ENCODE measurements at regions not wholly inside any gene's neighbourhood (a gene's known extent, or its start where the extent isn't known, plus 50 kb on each side); places are given as distances from the start of the nearest gene placed in this dataset.

GRCh38 chr5:82820188-82820587 is 257.0 kb downstream of the TMEM167A start:
- H3K4me1 ChIP-seq (ENCODE audit: control insufficient read depth, insufficient read depth, low read length) = peaks cover 13% of the 10 kb centered on the region
- ChIA-PET POLR2A (interaction anchor here (0.6 to 1.4 kb wide), 2 partner anchors 32 to 97 kb away, joined by 4 read pairs; no protein-coding TSS in a partner anchor), CTCF (no interaction called here), SMC1A (ENCODE audit: uncharacterized antibody, unreplicated experiment) (interaction anchor here (1.1 to 1.2 kb wide), 3 partner anchors 10 to 146 kb away, joined by 3 to 5 read pairs (median 3); no protein-coding TSS in a partner anchor), RAD21 (ENCODE audit: unreplicated experiment) (interaction anchor here (1.3 to 1.7 kb wide), 2 partner anchors 9 to 257 kb away, joined by 3 to 4 read pairs; partner anchors contain the start of genes TMEM167A and XRCC4)
- peaks cover 2% of the 10 kb centered on the region; the same call in 2 of the 3 replicates for H3K9me3 ChIP-seq (replicated peaks; ENCODE audit: control insufficient read depth, insufficient read depth, low read length)
- H3K4me3 ChIP-seq = no peak overlapping the region
- no peak overlapping the region for H3K9ac ChIP-seq (ENCODE audit: control insufficient read depth, insufficient read depth, low read length)
- FAIRE-seq (no peak), ATAC-seq (no peak; the same call in 2 of the 3 replicates), DNase-seq (ENCODE audit: low read depth, low spot score) (no peak)
- in situ Hi-C loops (cut with MboI) (no loop called here), intact Hi-C loops (cut with micrococcal nuclease; ENCODE audit: unreplicated experiment) (loop anchor here (2.0 kb wide), 1 partner anchor 61 kb away; no protein-coding TSS in a partner anchor)
- no peaks in the 10 kb centered on the region for H4K20me1 ChIP-seq (ENCODE audit: control insufficient read depth, insufficient read depth)
- no peaks in the 10 kb centered on the region for H3K27me3 ChIP-seq (replicated peaks in 1 of 2; ENCODE audit: control insufficient read depth in 2 of 2, insufficient read depth in 2 of 2, low read length in 1 of 2)
- H3K27ac ChIP-seq (ENCODE audit: control insufficient read depth, insufficient read depth) = peak overlapping the region; percentile 34; the same call in 1 of the 2 replicates
- no TSS peak for BruUV-seq (replicated peaks)
- no peaks in the 10 kb centered on the region for H3K36me3 ChIP-seq (ENCODE audit: control insufficient read depth in 2 of 2, insufficient read depth in 2 of 2, low read length in 1 of 2)
- peak overlapping the region; percentile 75; the same call in 1 of the 2 replicates for H3K4me2 ChIP-seq (ENCODE audit: control insufficient read depth, insufficient read depth)
- H3K79me2 ChIP-seq (ENCODE audit: control insufficient read depth, insufficient read depth, low read length) = no peaks in the 10 kb centered on the region
- WGBS (ENCODE audit: insufficient coverage, insufficient replicate concordance, low lambda C conversion rate, missing lambda C conversion rate) = 52% methylated on average over 1 of the region's 1 CpG
- H2AFZ ChIP-seq (ENCODE audit: control insufficient read depth, low read depth, low read length) = peak overlapping the region; percentile 37
- no peak for TF ChIP-seq ETV6 (conservative IDR thresholded peaks at IDR 0.05 in 1 of 2, IDR thresholded peaks at IDR 0.05 in 1 of 2; ENCODE audit: borderline replicate concordance in 1 of 2, low read depth in 1 of 2)
- no peak for TF ChIP-seq LARP7 (IDR thresholded peaks at IDR 0.05)
- TF ChIP-seq BACH1 (IDR thresholded peaks at IDR 0.05; ENCODE audit: borderline replicate concordance) = no peak
- TF ChIP-seq IRF5 (IDR thresholded peaks at IDR 0.05; ENCODE audit: borderline replicate concordance) = no peak
- no peak for TF ChIP-seq CUX1 (IDR thresholded peaks at IDR 0.05; ENCODE audit: insufficient replicate concordance, low read depth, low read length)
- no peak for TF ChIP-seq POLR2AphosphoS5 (IDR thresholded peaks at IDR 0.05; ENCODE audit: low read length)
- no peak for TF ChIP-seq SPI1 (IDR thresholded peaks at IDR 0.05; ENCODE audit: borderline replicate concordance, insufficient read depth, low read depth, low read length)

Data from GM12878 (cell line).